H1 (cell line): ENCODE measurements at regions not wholly inside any gene's neighbourhood (a gene's known extent, or its start where the extent isn't known, plus 50 kb on each side); places are given as distances from the start of the nearest gene placed in this dataset.

Experiments used
- CTCF ChIA-PET: fragments of 300-600 bp; sonication (Branson Sonifier 250); formaldehyde crosslinking; loops from one replicate; lab custom pipeline; 2021; ENCODE audit not compliant: partially characterized antibody; lab: Charles Lee
- POLR2A ChIA-PET: fragments of 300-600 bp; sonication (Branson Sonifier 250); formaldehyde crosslinking; loops from one replicate; lab custom pipeline; 2021; ENCODE audit warnings: inconsistent platforms; ENCODE audit not compliant: partially characterized antibody; lab: Charles Lee
- DNase-seq, 2 experiments: peaks; one replicate each; pipeline versions ENCODE4 v3.0.0 to v3.0.0-alpha.2; 2010 to 2022; ENCODE audit warnings: low spot score in 2 of 2, low read depth in 1 of 2, mixed read lengths in 1 of 2
- FAIRE-seq: peaks from 2 replicates; lab custom pipeline; 2011; peaks lifted over from hg19 to GRCh38; lab: Jason Lieb, UNC
- H2AFZ ChIP-seq: 2 replicates; pipeline ENCODE4 v1.8.1; 2012; ENCODE audit warnings: low read length, inconsistent platforms
- H2AK5ac ChIP-seq: 2 replicates; pipeline ENCODE4 v1.6.1; 2013; ENCODE audit warnings: low read depth, low read length
- H2BK120ac ChIP-seq: replicated peaks from 2 replicates; pipeline ENCODE3; 2013; ENCODE audit warnings: low read depth, low read length, inconsistent platforms
- H2BK12ac ChIP-seq: 2 replicates; pipeline ENCODE4 v1.6.1; 2013; ENCODE audit warnings: low read depth, low read length
- H2BK15ac ChIP-seq: 2 replicates; pipeline ENCODE4 v1.6.1; 2013; ENCODE audit warnings: low read length
- H2BK20ac ChIP-seq: 2 replicates; pipeline ENCODE4 v1.6.1; 2013; ENCODE audit warnings: low read length
- H2BK5ac ChIP-seq: 2 replicates; pipeline ENCODE4 v1.6.1; 2013; ENCODE audit warnings: low read depth, low read length
- H3K14ac ChIP-seq: 2 replicates; pipeline ENCODE4 v1.6.1; 2013; ENCODE audit warnings: inconsistent platforms; ENCODE audit not compliant: insufficient read length
- H3K18ac ChIP-seq: 2 replicates; pipeline ENCODE4 v1.6.1; 2013; ENCODE audit warnings: low read length; ENCODE audit errors: extremely low read depth
- H3K23ac ChIP-seq: 2 replicates; pipeline ENCODE4 v1.6.1; 2013; ENCODE audit warnings: inconsistent platforms; ENCODE audit not compliant: insufficient read length
- H3K23me2 ChIP-seq: 2 replicates; pipeline ENCODE4 v1.6.1; 2013; ENCODE audit warnings: low read depth, low read length
- H3K27ac ChIP-seq: 2 replicates; pipeline ENCODE4 v1.6.1; 2011; ENCODE audit warnings: low read depth, low read length, inconsistent platforms
- H3K27me3 ChIP-seq, 4 experiments: replicated peaks in 1 of 4; 1 replicate in 1 of 4; 2 replicates in 3 of 4; pipeline versions ENCODE4 v1.6.1 to v1.8.1; 2011 to 2013; ENCODE audit warnings: low read length in 3 of 4, mild to moderate bottlenecking in 3 of 4, inconsistent platforms in 2 of 4, mixed read lengths in 2 of 4, moderate library complexity in 1 of 4; ENCODE audit not compliant: control insufficient read depth in 3 of 4, insufficient read depth in 3 of 4; ENCODE audit errors: extremely low read depth in 1 of 4
- H3K36me3 ChIP-seq, 4 experiments: 2 replicates each; pipeline versions ENCODE4 v1.6.1 to v1.8.1; 2011 to 2013; ENCODE audit warnings: mild to moderate bottlenecking in 4 of 4, low read length in 3 of 4, moderate library complexity in 2 of 4, control low read depth in 1 of 4, inconsistent platforms in 1 of 4; ENCODE audit not compliant: insufficient read depth in 4 of 4, control insufficient read depth in 2 of 4
- H3K4ac ChIP-seq: replicated peaks from 2 replicates; pipeline ENCODE3; 2013; ENCODE audit warnings: low read length, low read depth, mixed read lengths, inconsistent platforms; ENCODE audit not compliant: insufficient read length
- H3K4me1 ChIP-seq, 4 experiments: replicated peaks in 1 of 4; 1 replicate in 1 of 4; 2 replicates in 3 of 4; pipeline versions ENCODE4 v1.6.1 to v1.8.1; 2011 to 2013; ENCODE audit warnings: low read length in 3 of 4, inconsistent platforms in 2 of 4, mixed read lengths in 1 of 4; ENCODE audit not compliant: insufficient read depth in 4 of 4, control insufficient read depth in 3 of 4
- H3K4me2 ChIP-seq, 2 experiments: 2 replicates each; pipeline versions ENCODE4 v1.6.1 to v1.8.1; 2011 to 2013; ENCODE audit warnings: low read depth in 2 of 2, low read length in 2 of 2, control low read depth in 1 of 2, inconsistent platforms in 1 of 2, mild to moderate bottlenecking in 1 of 2; ENCODE audit not compliant: insufficient read depth in 1 of 2
- H3K4me3 ChIP-seq, 4 experiments: fragments of 200-600, 300-600 bp in 1 of 4; sonication (generic), shearing (Covaris generic), sonication (Bioruptor Twin) in 1 of 4; 2 replicates each; pipeline versions ENCODE4 v1.5.1 to v1.8.1; 2011 to 2016; ENCODE audit warnings: low read length in 4 of 4, low read depth in 3 of 4, control low read depth in 2 of 4, inconsistent platforms in 2 of 4, mild to moderate bottlenecking in 2 of 4, mixed read lengths in 1 of 4, moderate library complexity in 1 of 4; ENCODE audit not compliant: insufficient read depth in 2 of 4; ENCODE audit errors: extremely low read depth in 1 of 4
- H3K56ac ChIP-seq: replicated peaks from 2 replicates; pipeline ENCODE3; 2013; ENCODE audit warnings: low read depth, mild to moderate bottlenecking, mixed read lengths, low read length, inconsistent platforms; ENCODE audit not compliant: insufficient read length
- H3K79me1 ChIP-seq: 2 replicates; pipeline ENCODE4 v1.6.1; 2013; ENCODE audit warnings: low read depth, low read length, control low read depth
- H3K79me2 ChIP-seq, 2 experiments: 2 replicates each; pipeline versions ENCODE4 v1.6.1 to v1.8.1; 2012 to 2013; ENCODE audit warnings: low read length in 2 of 2, mild to moderate bottlenecking in 2 of 2, inconsistent platforms in 1 of 2; ENCODE audit not compliant: insufficient read depth in 2 of 2, control insufficient read depth in 1 of 2
- H3K9ac ChIP-seq, 4 experiments: replicated peaks in 1 of 4; 1 replicate in 1 of 4; 2 replicates in 3 of 4; pipeline versions ENCODE4 v1.6.1 to v1.8.1; 2011 to 2013; ENCODE audit warnings: low read depth in 3 of 4, low read length in 3 of 4, control low read depth in 2 of 4, mild to moderate bottlenecking in 2 of 4, moderate library complexity in 2 of 4, inconsistent platforms in 1 of 4; ENCODE audit errors: extremely low read depth in 1 of 4
- H3K9me3 ChIP-seq, 2 experiments: 2 replicates each; pipeline versions ENCODE4 v1.6.1 to v1.8.1; 2012 to 2013; ENCODE audit warnings: mild to moderate bottlenecking in 2 of 2, moderate library complexity in 2 of 2, control low read depth in 1 of 2, inconsistent platforms in 1 of 2, low read depth in 1 of 2, low read length in 1 of 2, mixed read lengths in 1 of 2; ENCODE audit not compliant: insufficient read depth in 2 of 2
- H4K20me1 ChIP-seq, 2 experiments: replicated peaks in 1 of 2; 2 replicates each; pipeline versions ENCODE3 to v1.8.1; 2011 to 2013; ENCODE audit warnings: inconsistent platforms in 2 of 2, low read length in 2 of 2, mild to moderate bottlenecking in 1 of 2; ENCODE audit not compliant: insufficient read depth in 2 of 2, control insufficient read depth in 1 of 2
- H4K5ac ChIP-seq: 2 replicates; pipeline ENCODE4 v1.6.1; 2013; ENCODE audit warnings: low read length, low read depth, mixed read lengths, inconsistent platforms; ENCODE audit not compliant: insufficient read length
- H4K8ac ChIP-seq: 2 replicates; pipeline ENCODE4 v1.8.0; 2013; ENCODE audit warnings: mild to moderate bottlenecking, moderate library complexity, low read length, inconsistent platforms; ENCODE audit not compliant: insufficient read depth; ENCODE audit errors: extremely low read depth
- H4K91ac ChIP-seq: replicated peaks from 2 replicates; pipeline ENCODE3; 2013; ENCODE audit warnings: low read length, mixed read lengths, inconsistent platforms; ENCODE audit not compliant: insufficient read length
- ASH2L ChIP-seq: fragments of 200-600, 300-600 bp; sonication (generic); IDR thresholded peaks from one replicate; pipeline ENCODE4 v1.7.1; 2017; ENCODE audit warnings: low read length
- BACH1 ChIP-seq: IDR thresholded peaks from 2 replicates; pipeline ENCODE4 v1.6.1; 2012; ENCODE audit warnings: low read length, improper control_type of control experiment
- CBX5 ChIP-seq: fragments of 300-800, 300-1000 bp; sonication (generic); IDR thresholded peaks from 2 replicates; pipeline ENCODE4 v1.7.1; 2016; ENCODE audit warnings: antibody characterized with exemption, low read length, low read depth
- EGR1 ChIP-seq: IDR thresholded peaks from 2 replicates; pipeline ENCODE4 v1.6.1; 2011; ENCODE audit warnings: low read depth, low read length, borderline replicate concordance
- MAFK ChIP-seq: IDR thresholded peaks from 2 replicates; pipeline ENCODE4 v1.6.1; 2012; ENCODE audit warnings: low read depth, mild to moderate bottlenecking, improper control_type of control experiment, low read length
- NRF1 ChIP-seq: IDR thresholded peaks from 2 replicates; pipeline ENCODE4 v1.6.1; 2011; ENCODE audit warnings: mild to moderate bottlenecking, low read depth, low read length, improper control_type of control experiment
- POU5F1 ChIP-seq: IDR thresholded peaks from 2 replicates; pipeline ENCODE4 v1.6.1; 2011; ENCODE audit warnings: low read depth, mild to moderate bottlenecking, low read length, moderate library complexity
- SIN3A ChIP-seq, 2 experiments: IDR thresholded peaks in 1 of 2; conservative IDR thresholded peaks in 1 of 2; 2 replicates each; pipeline ENCODE4 v1.6.1; 2011 to 2012; ENCODE audit warnings: low read length in 2 of 2, improper control_type of control experiment in 1 of 2, low read depth in 1 of 2, mild to moderate bottlenecking in 1 of 2
- SUZ12 ChIP-seq: fragments of 200-600 bp; sonication (generic); IDR thresholded peaks from 2 replicates; pipeline ENCODE4 v1.6.1; 2012; ENCODE audit warnings: mild to moderate bottlenecking, inconsistent platforms, low read length, moderate library complexity, mixed read lengths
- TEAD4 ChIP-seq: IDR thresholded peaks from 2 replicates; pipeline ENCODE4 v1.6.1; 2012; ENCODE audit warnings: low read depth, low read length, inconsistent platforms, mixed read lengths
- WGBS, 2 experiments: shearing (Covaris generic) in 1 of 2; methylation state at CpG; one replicate each; pipeline versions ENCODE4 v1.1.6 to v1.1.7; 2013 to 2015; ENCODE audit warnings: low lambda C conversion rate in 2 of 2, mixed read lengths in 2 of 2, inconsistent platforms in 1 of 2, low coverage in 1 of 2, missing lambda C conversion rate in 1 of 2; ENCODE audit not compliant: insufficient replicate concordance in 2 of 2, insufficient coverage in 1 of 2, insufficient read length in 1 of 2; ENCODE audit errors: extremely low coverage in 1 of 2, missing lambda C conversion rate in 1 of 2; 5-methylcytosine and 5-hydroxymethylcytosine counted together
- TF ChIP-seq, protein P1 (sequence below), 3 experiments: IDR thresholded peaks; 1 replicate in 2 of 3; 2 replicates in 1 of 3; pipeline versions ENCODE4 v1.5.1 to v1.6.1; 2011; ENCODE audit warnings: low read length in 3 of 3, mild to moderate bottlenecking in 3 of 3, inconsistent platforms in 2 of 3, low read depth in 1 of 3, moderate library complexity in 1 of 3; ENCODE audit not compliant: insufficient read depth in 1 of 3; ENCODE audit errors: control extremely low read depth in 1 of 3

DNA sequence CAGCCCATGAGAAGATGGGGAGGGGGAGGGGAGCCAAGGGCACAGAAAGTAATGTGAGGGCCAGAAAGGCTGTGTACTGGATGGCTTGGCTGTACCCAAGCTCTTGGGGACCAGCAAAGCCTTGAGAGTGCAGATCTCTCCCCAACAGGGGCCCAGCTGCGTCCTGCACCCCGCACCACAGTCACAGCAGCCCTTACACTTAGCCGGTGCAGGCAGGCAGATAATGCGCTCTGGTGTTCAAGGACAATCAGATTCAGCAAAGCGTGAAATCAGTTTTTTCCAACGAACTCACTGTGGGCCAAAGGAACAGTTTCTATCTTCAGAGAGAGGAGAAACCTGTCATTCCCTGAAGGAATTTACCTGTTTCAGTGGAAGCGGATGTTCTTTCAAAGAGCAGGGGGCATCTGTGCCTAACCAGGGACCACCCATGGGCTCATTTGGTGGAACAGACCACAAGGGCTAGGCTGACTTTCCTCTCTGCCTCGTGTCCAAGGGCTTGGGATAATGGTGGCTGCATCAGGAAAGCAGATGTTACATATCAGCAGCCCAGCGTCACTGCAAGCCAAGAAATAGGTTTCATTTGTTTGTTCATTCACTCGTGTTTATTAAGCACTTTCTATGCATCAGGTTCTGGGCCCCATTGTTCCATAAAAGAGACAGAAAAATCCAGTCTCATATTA lies 81.2 kb upstream of the SPON1 start:
- H3K9ac ChIP-seq: no peak overlapping the region
- no peaks in the 10 kb centered on the region for H3K79me2 ChIP-seq
- H3K18ac ChIP-seq: no peak overlapping the region
- H3K4ac ChIP-seq: no peak overlapping the region
- no peak overlapping the region for H2BK12ac ChIP-seq
- H2BK5ac ChIP-seq: no peak overlapping the region
- H3K27me3 ChIP-seq: no peaks in the 10 kb centered on the region
- no peak overlapping the region for H3K23ac ChIP-seq
- no peak overlapping the region for H3K56ac ChIP-seq
- CTCF ChIA-PET: interaction anchor here (1.5 kb wide), 1 partner anchor 28 kb away, joined by 4 read pairs; no protein-coding TSS in a partner anchor
- FAIRE-seq: no peak
- no peak overlapping the region; the same call in none of the 2 replicates for H4K8ac ChIP-seq
- no peak overlapping the region for H4K5ac ChIP-seq
- POLR2A ChIA-PET: no interaction called here
- H2AK5ac ChIP-seq: no peak overlapping the region
- no peak overlapping the region for H3K4me3 ChIP-seq
- WGBS, 2 experiments: 89% methylated on average over 10 of the region's 10 CpGs; no CpG with 5 or more reads in 1 of the 2 experiments
- no peaks in the 10 kb centered on the region for H3K79me1 ChIP-seq
- no peaks in the 10 kb centered on the region for H3K9me3 ChIP-seq
- H2BK20ac ChIP-seq: no peak overlapping the region
- no peak overlapping the region for H4K91ac ChIP-seq
- H3K27ac ChIP-seq: no peak overlapping the region
- no peaks in the 10 kb centered on the region for H4K20me1 ChIP-seq
- no peaks in the 10 kb centered on the region for H3K23me2 ChIP-seq
- H2BK120ac ChIP-seq: no peak overlapping the region
- no peaks in the 10 kb centered on the region for H3K36me3 ChIP-seq
- DNase-seq: no peak
- H2AFZ ChIP-seq: no peak overlapping the region
- H3K14ac ChIP-seq: no peak overlapping the region
- no peak overlapping the region for H2BK15ac ChIP-seq
- H3K4me2 ChIP-seq: no peak overlapping the region
- no peaks in the 10 kb centered on the region for H3K4me1 ChIP-seq
- TF ChIP-seq CBX5 (no peak), ASH2L (no peak), SIN3A (conservative IDR thresholded peaks at IDR 0.05 in 1 of 2, IDR thresholded peaks at IDR 0.05 in 1 of 2; ENCODE audit: low read depth in 1 of 2, low read length in 2 of 2) (no peak), MAFK (no peak), NRF1 (no peak), POU5F1 (no peak), BACH1 (no peak), TEAD4 (no peak), SUZ12 (no peak), EGR1 (no peak)
- TF ChIP-seq, protein P1, sequence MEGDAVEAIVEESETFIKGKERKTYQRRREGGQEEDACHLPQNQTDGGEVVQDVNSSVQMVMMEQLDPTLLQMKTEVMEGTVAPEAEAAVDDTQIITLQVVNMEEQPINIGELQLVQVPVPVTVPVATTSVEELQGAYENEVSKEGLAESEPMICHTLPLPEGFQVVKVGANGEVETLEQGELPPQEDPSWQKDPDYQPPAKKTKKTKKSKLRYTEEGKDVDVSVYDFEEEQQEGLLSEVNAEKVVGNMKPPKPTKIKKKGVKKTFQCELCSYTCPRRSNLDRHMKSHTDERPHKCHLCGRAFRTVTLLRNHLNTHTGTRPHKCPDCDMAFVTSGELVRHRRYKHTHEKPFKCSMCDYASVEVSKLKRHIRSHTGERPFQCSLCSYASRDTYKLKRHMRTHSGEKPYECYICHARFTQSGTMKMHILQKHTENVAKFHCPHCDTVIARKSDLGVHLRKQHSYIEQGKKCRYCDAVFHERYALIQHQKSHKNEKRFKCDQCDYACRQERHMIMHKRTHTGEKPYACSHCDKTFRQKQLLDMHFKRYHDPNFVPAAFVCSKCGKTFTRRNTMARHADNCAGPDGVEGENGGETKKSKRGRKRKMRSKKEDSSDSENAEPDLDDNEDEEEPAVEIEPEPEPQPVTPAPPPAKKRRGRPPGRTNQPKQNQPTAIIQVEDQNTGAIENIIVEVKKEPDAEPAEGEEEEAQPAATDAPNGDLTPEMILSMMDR (IDR thresholded peaks at IDR 0.05; ENCODE audit: control extremely low read depth in 1 of 3, insufficient read depth in 1 of 3, low read depth in 1 of 3, low read length in 3 of 3): no peak
